ENCODE measurements at regions not wholly inside any gene's neighbourhood (a gene's known extent, or its start where the extent isn't known, plus 50 kb on each side); places are given as distances from the start of the nearest gene placed in this dataset.

DNA sequence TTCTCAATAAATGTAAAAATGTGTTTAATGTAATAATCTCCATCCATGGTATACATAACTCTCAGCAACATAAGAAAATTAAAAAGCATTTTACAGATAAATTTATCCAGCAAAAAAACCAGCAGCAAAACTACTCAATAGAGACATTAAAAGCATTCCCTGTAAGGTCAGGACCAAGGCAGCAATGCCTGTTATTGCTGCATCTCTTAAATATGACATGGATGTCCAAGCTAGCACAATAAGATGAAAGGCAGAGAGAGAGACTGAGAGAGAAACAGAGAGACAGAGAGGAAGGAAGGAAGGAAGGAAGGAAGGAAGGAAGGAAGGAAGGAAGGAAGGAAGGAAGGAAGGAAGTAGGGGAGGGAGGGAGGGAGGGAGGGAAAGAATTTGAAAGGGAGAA is 289.0 kb upstream of the PAPPA start:
- Histone ChIP-seq H3K36me3 (no peaks in the 10 kb centered on the region), H3K4me3 (no peak overlapping the region), H3K27me3 (replicated peaks; ENCODE audit: insufficient read depth) (no peaks in the 10 kb centered on the region), H3K9me3 (no peaks in the 10 kb centered on the region), H3K27ac (no peak overlapping the region), H3K4me1 (replicated peaks) (no peaks in the 10 kb centered on the region)
- DNase-seq (ENCODE audit: low spot score) = no peak
- TF ChIP-seq, protein P1, sequence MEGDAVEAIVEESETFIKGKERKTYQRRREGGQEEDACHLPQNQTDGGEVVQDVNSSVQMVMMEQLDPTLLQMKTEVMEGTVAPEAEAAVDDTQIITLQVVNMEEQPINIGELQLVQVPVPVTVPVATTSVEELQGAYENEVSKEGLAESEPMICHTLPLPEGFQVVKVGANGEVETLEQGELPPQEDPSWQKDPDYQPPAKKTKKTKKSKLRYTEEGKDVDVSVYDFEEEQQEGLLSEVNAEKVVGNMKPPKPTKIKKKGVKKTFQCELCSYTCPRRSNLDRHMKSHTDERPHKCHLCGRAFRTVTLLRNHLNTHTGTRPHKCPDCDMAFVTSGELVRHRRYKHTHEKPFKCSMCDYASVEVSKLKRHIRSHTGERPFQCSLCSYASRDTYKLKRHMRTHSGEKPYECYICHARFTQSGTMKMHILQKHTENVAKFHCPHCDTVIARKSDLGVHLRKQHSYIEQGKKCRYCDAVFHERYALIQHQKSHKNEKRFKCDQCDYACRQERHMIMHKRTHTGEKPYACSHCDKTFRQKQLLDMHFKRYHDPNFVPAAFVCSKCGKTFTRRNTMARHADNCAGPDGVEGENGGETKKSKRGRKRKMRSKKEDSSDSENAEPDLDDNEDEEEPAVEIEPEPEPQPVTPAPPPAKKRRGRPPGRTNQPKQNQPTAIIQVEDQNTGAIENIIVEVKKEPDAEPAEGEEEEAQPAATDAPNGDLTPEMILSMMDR (IDR thresholded peaks at IDR 0.05) = no peak
- TF ChIP-seq POLR2AphosphoS5 (IDR thresholded peaks at IDR 0.05) (no peak), POLR2A (IDR thresholded peaks at IDR 0.05) (no peak)
- intact Hi-C loops (cut with DNase I) = no loop called here

DNA sequence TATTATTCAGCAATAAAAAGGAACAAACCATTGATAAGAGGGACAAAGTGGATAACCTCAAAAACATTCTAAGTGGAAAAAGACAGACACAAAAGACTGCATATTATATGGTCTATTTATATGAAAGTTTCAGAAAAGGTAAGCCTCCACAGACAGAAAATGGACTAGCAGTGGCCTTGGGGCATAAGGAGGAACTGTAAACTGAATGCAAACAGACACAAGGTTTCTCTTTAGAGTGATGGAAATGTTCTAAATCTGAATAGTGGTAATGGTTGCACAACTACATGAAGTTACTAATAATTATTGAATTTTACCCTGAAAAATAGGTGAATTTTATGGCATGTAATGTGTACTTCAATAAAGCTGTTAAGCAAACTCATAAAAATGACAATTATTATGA is 286.3 kb upstream of the PAPPA start:
- H3K36me3 ChIP-seq = no peaks in the 10 kb centered on the region
- intact Hi-C loops (cut with DNase I) = no loop called here
- H3K27ac ChIP-seq = no peak overlapping the region
- TF ChIP-seq, protein P1 (IDR thresholded peaks at IDR 0.05) = no peak
- no peak for TF ChIP-seq POLR2AphosphoS5 (IDR thresholded peaks at IDR 0.05)
- no peaks in the 10 kb centered on the region for H3K9me3 ChIP-seq
- H3K4me1 ChIP-seq (replicated peaks) = no peaks in the 10 kb centered on the region
- DNase-seq (ENCODE audit: low spot score) = no peak
- no peaks in the 10 kb centered on the region for H3K27me3 ChIP-seq (replicated peaks; ENCODE audit: insufficient read depth)
- no peak overlapping the region for H3K4me3 ChIP-seq

- H3K4me1 ChIP-seq (replicated peaks) = no peaks in the 10 kb centered on the region
- H3K9me3 ChIP-seq = no peaks in the 10 kb centered on the region
- no peak for TF ChIP-seq POLR2AphosphoS5 (IDR thresholded peaks at IDR 0.05)
- TF ChIP-seq, protein P1 (IDR thresholded peaks at IDR 0.05) = no peak
- TF ChIP-seq POLR2A (IDR thresholded peaks at IDR 0.05) = no peak
- H3K27ac ChIP-seq = no peak overlapping the region
- no peaks in the 10 kb centered on the region for H3K27me3 ChIP-seq (replicated peaks; ENCODE audit: insufficient read depth)
- 79% methylated on average over 3 of the region's 3 CpGs for WGBS
- no peak overlapping the region for H3K4me3 ChIP-seq
- DNase-seq (ENCODE audit: low spot score) = no peak
- H3K36me3 ChIP-seq = no peaks in the 10 kb centered on the region
- intact Hi-C loops (cut with DNase I) = no loop called here
These were observed 275.6 kb upstream of the PAPPA start for GRCh38 chr9:115877852-115878438.

DNA sequence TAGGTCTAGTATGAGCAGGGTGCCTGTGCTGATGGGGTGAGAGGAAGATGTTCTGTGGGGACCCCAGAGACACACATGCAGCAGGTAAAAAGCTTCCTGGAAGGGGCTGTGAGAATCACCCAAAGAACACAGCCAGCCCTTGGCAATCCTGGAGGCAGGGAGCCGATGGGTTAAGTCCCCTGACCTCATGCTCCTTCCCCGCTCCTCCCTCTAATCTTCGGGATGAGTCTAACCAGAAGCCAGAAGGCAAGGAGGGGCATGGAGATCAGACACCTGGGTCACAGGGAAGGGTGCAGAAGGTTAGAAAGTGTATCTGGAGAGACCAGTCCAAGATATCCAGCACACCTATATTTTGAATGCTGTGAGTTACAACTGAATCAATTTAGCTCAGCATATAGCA is 274.1 kb upstream of the PAPPA start:
- TF ChIP-seq POLR2AphosphoS5 (IDR thresholded peaks at IDR 0.05) (no peak), POLR2A (IDR thresholded peaks at IDR 0.05) (no peak)
- TF ChIP-seq, protein P1 (IDR thresholded peaks at IDR 0.05) = no peak
- no peak overlapping the region for H3K4me3 ChIP-seq
- no peak overlapping the region for H3K27ac ChIP-seq
- no peaks in the 10 kb centered on the region for H3K27me3 ChIP-seq (replicated peaks; ENCODE audit: insufficient read depth)
- intact Hi-C loops (cut with DNase I) = no loop called here
- DNase-seq (ENCODE audit: low spot score) = no peak
- WGBS = 55% methylated on average over 3 of the region's 3 CpGs
- no peaks in the 10 kb centered on the region for H3K36me3 ChIP-seq
- no peaks in the 10 kb centered on the region for H3K4me1 ChIP-seq (replicated peaks)
- H3K9me3 ChIP-seq = no peaks in the 10 kb centered on the region

DNA sequence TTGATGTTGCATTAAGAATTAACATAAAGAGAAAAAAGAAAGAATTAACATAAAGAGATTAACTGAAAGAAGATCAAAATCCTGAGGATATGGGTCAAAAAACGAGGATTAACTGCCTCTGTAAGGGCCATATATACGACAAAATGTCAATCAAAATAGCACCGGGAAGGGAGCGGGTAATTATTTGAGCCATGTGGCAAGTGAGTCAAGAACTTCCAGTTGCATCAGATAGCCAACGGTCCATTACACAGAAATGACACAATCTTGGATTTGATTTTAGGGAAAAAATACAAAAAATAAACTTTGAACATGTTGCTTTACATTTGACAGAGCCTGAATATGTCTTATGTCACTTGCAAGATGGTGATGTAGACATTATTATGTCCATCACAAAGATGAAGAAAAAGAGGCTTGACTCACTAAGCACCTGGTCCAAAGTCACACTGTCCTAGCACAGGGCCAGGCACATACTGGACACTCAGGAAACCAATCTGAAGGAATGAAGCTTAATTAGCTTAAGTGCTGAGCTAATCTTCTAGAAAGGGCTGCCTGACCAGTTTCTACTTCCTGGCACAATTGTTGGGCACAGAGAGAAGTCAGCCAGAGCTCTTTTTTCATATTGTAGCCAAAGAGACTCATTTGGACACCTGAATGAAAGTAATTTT is 273.2 kb upstream of the PAPPA start:
- intact Hi-C loops (cut with DNase I) = no loop called here
- no peak for DNase-seq (ENCODE audit: low spot score)
- no peaks in the 10 kb centered on the region for H3K4me1 ChIP-seq (replicated peaks)
- 80% methylated on average over 5 of the region's 5 CpGs for WGBS
- no peaks in the 10 kb centered on the region for H3K9me3 ChIP-seq
- H3K27me3 ChIP-seq (replicated peaks; ENCODE audit: insufficient read depth) = no peaks in the 10 kb centered on the region
- TF ChIP-seq, protein P1 (IDR thresholded peaks at IDR 0.05) = no peak
- TF ChIP-seq POLR2AphosphoS5 (IDR thresholded peaks at IDR 0.05) = no peak
- TF ChIP-seq POLR2A (IDR thresholded peaks at IDR 0.05) = no peak
- H3K36me3 ChIP-seq = no peaks in the 10 kb centered on the region
- H3K27ac ChIP-seq = no peak overlapping the region
- H3K4me3 ChIP-seq = no peak overlapping the region

Measured in prostate gland (tissue), 2 donors.